H1 (cell line): ENCODE measurements at regions not wholly inside any gene's neighbourhood (a gene's known extent, or its start where the extent isn't known, plus 50 kb on each side); places are given as distances from the start of the nearest gene placed in this dataset.

Source experiments
- CTCF ChIA-PET: fragments of 300-600 bp; sonication (Branson Sonifier 250); formaldehyde crosslinking; loops from one replicate; lab custom pipeline; 2021; ENCODE audit not compliant: partially characterized antibody; lab: Charles Lee
- POLR2A ChIA-PET: fragments of 300-600 bp; sonication (Branson Sonifier 250); formaldehyde crosslinking; loops from one replicate; lab custom pipeline; 2021; ENCODE audit warnings: inconsistent platforms; ENCODE audit not compliant: partially characterized antibody; lab: Charles Lee
- DNase-seq, 2 experiments: peaks; one replicate each; pipeline versions ENCODE4 v3.0.0 to v3.0.0-alpha.2; 2010 to 2022; ENCODE audit warnings: low spot score in 2 of 2, low read depth in 1 of 2, mixed read lengths in 1 of 2
- FAIRE-seq: peaks from 2 replicates; lab custom pipeline; 2011; peaks lifted over from hg19 to GRCh38; lab: Jason Lieb, UNC
- H2AFZ ChIP-seq: 2 replicates; pipeline ENCODE4 v1.8.1; 2012; ENCODE audit warnings: low read length, inconsistent platforms
- H2AK5ac ChIP-seq: 2 replicates; pipeline ENCODE4 v1.6.1; 2013; ENCODE audit warnings: low read depth, low read length
- H2BK120ac ChIP-seq: replicated peaks from 2 replicates; pipeline ENCODE3; 2013; ENCODE audit warnings: low read depth, low read length, inconsistent platforms
- H2BK12ac ChIP-seq: 2 replicates; pipeline ENCODE4 v1.6.1; 2013; ENCODE audit warnings: low read depth, low read length
- H2BK15ac ChIP-seq: 2 replicates; pipeline ENCODE4 v1.6.1; 2013; ENCODE audit warnings: low read length
- H2BK20ac ChIP-seq: 2 replicates; pipeline ENCODE4 v1.6.1; 2013; ENCODE audit warnings: low read length
- H2BK5ac ChIP-seq: 2 replicates; pipeline ENCODE4 v1.6.1; 2013; ENCODE audit warnings: low read depth, low read length
- H3K14ac ChIP-seq: 2 replicates; pipeline ENCODE4 v1.6.1; 2013; ENCODE audit warnings: inconsistent platforms; ENCODE audit not compliant: insufficient read length
- H3K18ac ChIP-seq: 2 replicates; pipeline ENCODE4 v1.6.1; 2013; ENCODE audit warnings: low read length; ENCODE audit errors: extremely low read depth
- H3K23ac ChIP-seq: 2 replicates; pipeline ENCODE4 v1.6.1; 2013; ENCODE audit warnings: inconsistent platforms; ENCODE audit not compliant: insufficient read length
- H3K23me2 ChIP-seq: 2 replicates; pipeline ENCODE4 v1.6.1; 2013; ENCODE audit warnings: low read depth, low read length
- H3K27ac ChIP-seq: 2 replicates; pipeline ENCODE4 v1.6.1; 2011; ENCODE audit warnings: low read depth, low read length, inconsistent platforms
- H3K27me3 ChIP-seq, 4 experiments: replicated peaks in 1 of 4; 1 replicate in 1 of 4; 2 replicates in 3 of 4; pipeline versions ENCODE4 v1.6.1 to v1.8.1; 2011 to 2013; ENCODE audit warnings: low read length in 3 of 4, mild to moderate bottlenecking in 3 of 4, inconsistent platforms in 2 of 4, mixed read lengths in 2 of 4, moderate library complexity in 1 of 4; ENCODE audit not compliant: control insufficient read depth in 3 of 4, insufficient read depth in 3 of 4; ENCODE audit errors: extremely low read depth in 1 of 4
- H3K36me3 ChIP-seq, 4 experiments: 2 replicates each; pipeline versions ENCODE4 v1.6.1 to v1.8.1; 2011 to 2013; ENCODE audit warnings: mild to moderate bottlenecking in 4 of 4, low read length in 3 of 4, moderate library complexity in 2 of 4, control low read depth in 1 of 4, inconsistent platforms in 1 of 4; ENCODE audit not compliant: insufficient read depth in 4 of 4, control insufficient read depth in 2 of 4
- H3K4ac ChIP-seq: replicated peaks from 2 replicates; pipeline ENCODE3; 2013; ENCODE audit warnings: low read length, low read depth, mixed read lengths, inconsistent platforms; ENCODE audit not compliant: insufficient read length
- H3K4me1 ChIP-seq, 4 experiments: replicated peaks in 1 of 4; 1 replicate in 1 of 4; 2 replicates in 3 of 4; pipeline versions ENCODE4 v1.6.1 to v1.8.1; 2011 to 2013; ENCODE audit warnings: low read length in 3 of 4, inconsistent platforms in 2 of 4, mixed read lengths in 1 of 4; ENCODE audit not compliant: insufficient read depth in 4 of 4, control insufficient read depth in 3 of 4
- H3K4me2 ChIP-seq, 2 experiments: 2 replicates each; pipeline versions ENCODE4 v1.6.1 to v1.8.1; 2011 to 2013; ENCODE audit warnings: low read depth in 2 of 2, low read length in 2 of 2, control low read depth in 1 of 2, inconsistent platforms in 1 of 2, mild to moderate bottlenecking in 1 of 2; ENCODE audit not compliant: insufficient read depth in 1 of 2
- H3K4me3 ChIP-seq, 4 experiments: fragments of 200-600, 300-600 bp in 1 of 4; sonication (generic), shearing (Covaris generic), sonication (Bioruptor Twin) in 1 of 4; 2 replicates each; pipeline versions ENCODE4 v1.5.1 to v1.8.1; 2011 to 2016; ENCODE audit warnings: low read length in 4 of 4, low read depth in 3 of 4, control low read depth in 2 of 4, inconsistent platforms in 2 of 4, mild to moderate bottlenecking in 2 of 4, mixed read lengths in 1 of 4, moderate library complexity in 1 of 4; ENCODE audit not compliant: insufficient read depth in 2 of 4; ENCODE audit errors: extremely low read depth in 1 of 4
- H3K56ac ChIP-seq: replicated peaks from 2 replicates; pipeline ENCODE3; 2013; ENCODE audit warnings: low read depth, mild to moderate bottlenecking, mixed read lengths, low read length, inconsistent platforms; ENCODE audit not compliant: insufficient read length
- H3K79me1 ChIP-seq: 2 replicates; pipeline ENCODE4 v1.6.1; 2013; ENCODE audit warnings: low read depth, low read length, control low read depth
- H3K79me2 ChIP-seq, 2 experiments: 2 replicates each; pipeline versions ENCODE4 v1.6.1 to v1.8.1; 2012 to 2013; ENCODE audit warnings: low read length in 2 of 2, mild to moderate bottlenecking in 2 of 2, inconsistent platforms in 1 of 2; ENCODE audit not compliant: insufficient read depth in 2 of 2, control insufficient read depth in 1 of 2
- H3K9ac ChIP-seq, 4 experiments: replicated peaks in 1 of 4; 1 replicate in 1 of 4; 2 replicates in 3 of 4; pipeline versions ENCODE4 v1.6.1 to v1.8.1; 2011 to 2013; ENCODE audit warnings: low read depth in 3 of 4, low read length in 3 of 4, control low read depth in 2 of 4, mild to moderate bottlenecking in 2 of 4, moderate library complexity in 2 of 4, inconsistent platforms in 1 of 4; ENCODE audit errors: extremely low read depth in 1 of 4
- H3K9me3 ChIP-seq, 2 experiments: 2 replicates each; pipeline versions ENCODE4 v1.6.1 to v1.8.1; 2012 to 2013; ENCODE audit warnings: mild to moderate bottlenecking in 2 of 2, moderate library complexity in 2 of 2, control low read depth in 1 of 2, inconsistent platforms in 1 of 2, low read depth in 1 of 2, low read length in 1 of 2, mixed read lengths in 1 of 2; ENCODE audit not compliant: insufficient read depth in 2 of 2
- H4K20me1 ChIP-seq, 2 experiments: replicated peaks in 1 of 2; 2 replicates each; pipeline versions ENCODE3 to v1.8.1; 2011 to 2013; ENCODE audit warnings: inconsistent platforms in 2 of 2, low read length in 2 of 2, mild to moderate bottlenecking in 1 of 2; ENCODE audit not compliant: insufficient read depth in 2 of 2, control insufficient read depth in 1 of 2
- H4K5ac ChIP-seq: 2 replicates; pipeline ENCODE4 v1.6.1; 2013; ENCODE audit warnings: low read length, low read depth, mixed read lengths, inconsistent platforms; ENCODE audit not compliant: insufficient read length
- H4K8ac ChIP-seq: 2 replicates; pipeline ENCODE4 v1.8.0; 2013; ENCODE audit warnings: mild to moderate bottlenecking, moderate library complexity, low read length, inconsistent platforms; ENCODE audit not compliant: insufficient read depth; ENCODE audit errors: extremely low read depth
- H4K91ac ChIP-seq: replicated peaks from 2 replicates; pipeline ENCODE3; 2013; ENCODE audit warnings: low read length, mixed read lengths, inconsistent platforms; ENCODE audit not compliant: insufficient read length
- CBX5 ChIP-seq: fragments of 300-800, 300-1000 bp; sonication (generic); IDR thresholded peaks from 2 replicates; pipeline ENCODE4 v1.7.1; 2016; ENCODE audit warnings: antibody characterized with exemption, low read length, low read depth
- CBX8 ChIP-seq: fragments of 300-800, 300-1000 bp; sonication (generic); IDR thresholded peaks from 2 replicates; pipeline ENCODE4 v1.7.1; 2016; ENCODE audit warnings: low read depth, low read length, borderline replicate concordance
- CEBPB ChIP-seq: IDR thresholded peaks from 2 replicates; pipeline ENCODE4 v1.6.1; 2012; ENCODE audit warnings: low read depth, low read length
- CREB1 ChIP-seq: IDR thresholded peaks from 2 replicates; pipeline ENCODE4 v1.6.1; 2012; ENCODE audit warnings: inconsistent platforms
- JUND ChIP-seq: IDR thresholded peaks from 2 replicates; pipeline ENCODE4 v1.6.1; 2011; ENCODE audit warnings: mild to moderate bottlenecking, improper control_type of control experiment, low read length
- KDM4A ChIP-seq: IDR thresholded peaks from one replicate; pipeline ENCODE4 v1.7.1; 2012; ENCODE audit warnings: low read depth, mild to moderate bottlenecking, moderate library complexity, low read length, inconsistent platforms; ENCODE audit not compliant: severe bottlenecking
- PHF8 ChIP-seq: fragments of 200-600 bp; sonication (generic); conservative IDR thresholded peaks from 2 replicates; pipeline ENCODE4 v1.7.1; 2012; ENCODE audit warnings: low read depth, mild to moderate bottlenecking, inconsistent platforms, low read length, moderate library complexity
- RAD21 ChIP-seq, 2 experiments: IDR thresholded peaks in 1 of 2; conservative IDR thresholded peaks in 1 of 2; 2 replicates each; pipeline ENCODE4 v1.6.1; 2011; ENCODE audit warnings: low read depth in 2 of 2, low read length in 2 of 2, improper control_type of control experiment in 1 of 2, inconsistent platforms in 1 of 2, mild to moderate bottlenecking in 1 of 2, moderate library complexity in 1 of 2
- RNF2 ChIP-seq: fragments of 200-900, 300-1000 bp; sonication (generic); IDR thresholded peaks from 2 replicates; pipeline ENCODE4 v1.7.1; 2016; ENCODE audit warnings: borderline replicate concordance, low read depth, mild to moderate bottlenecking, antibody characterized with exemption, low read length; ENCODE audit not compliant: poor library complexity, severe bottlenecking; ENCODE audit errors: missing control alignments
- SP2 ChIP-seq: IDR thresholded peaks from 2 replicates; pipeline ENCODE4 v1.6.1; 2012; ENCODE audit warnings: mild to moderate bottlenecking, low read length, inconsistent platforms
- YY1 ChIP-seq: IDR thresholded peaks from 2 replicates; pipeline ENCODE4 v1.6.1; 2011; ENCODE audit warnings: low read depth, mild to moderate bottlenecking, low read length
- WGBS, 2 experiments: shearing (Covaris generic) in 1 of 2; methylation state at CpG; one replicate each; pipeline versions ENCODE4 v1.1.6 to v1.1.7; 2013 to 2015; ENCODE audit warnings: low lambda C conversion rate in 2 of 2, mixed read lengths in 2 of 2, inconsistent platforms in 1 of 2, low coverage in 1 of 2, missing lambda C conversion rate in 1 of 2; ENCODE audit not compliant: insufficient replicate concordance in 2 of 2, insufficient coverage in 1 of 2, insufficient read length in 1 of 2; ENCODE audit errors: extremely low coverage in 1 of 2, missing lambda C conversion rate in 1 of 2; 5-methylcytosine and 5-hydroxymethylcytosine counted together
- TF ChIP-seq, protein P1 (sequence below): IDR thresholded peaks from 2 replicates; pipeline ENCODE4 v1.6.1; 2012; ENCODE audit warnings: low read length, inconsistent platforms

DNA sequence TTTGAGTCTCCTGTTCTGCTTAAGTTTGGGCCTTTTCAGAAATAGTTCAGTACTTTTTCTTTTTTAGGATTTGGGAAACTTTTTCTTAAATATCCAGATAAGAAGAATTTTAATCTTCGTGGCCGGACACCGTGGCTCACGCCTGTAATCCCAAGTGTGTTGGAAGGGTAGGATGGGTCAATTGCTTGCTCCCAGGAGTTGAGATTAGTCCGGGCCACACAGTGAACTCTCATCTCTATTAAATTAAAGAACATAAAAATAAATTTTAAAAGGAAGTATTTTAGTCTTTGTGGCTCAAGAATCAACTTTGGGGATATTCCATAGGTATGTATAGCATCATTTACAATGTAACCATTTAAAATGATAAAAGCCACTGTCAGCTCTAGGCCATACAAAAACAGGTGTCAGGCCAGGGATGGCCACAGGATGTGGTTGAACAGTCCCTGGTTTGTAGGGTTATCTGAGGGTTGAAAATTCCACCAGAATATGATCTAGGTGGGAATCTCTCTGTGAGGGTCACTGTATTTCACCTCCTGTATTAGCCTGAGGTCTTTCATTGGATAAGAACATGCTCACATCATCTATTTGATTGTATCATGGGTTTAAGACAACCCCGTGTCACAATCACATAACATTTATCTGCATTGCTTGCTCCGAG lies 115.6 kb downstream of the GGTLC2 start:
- no peak overlapping the region for H4K5ac ChIP-seq
- no peak overlapping the region for H2BK120ac ChIP-seq
- no peak overlapping the region for H3K27ac ChIP-seq
- no peaks in the 10 kb centered on the region for H3K4me1 ChIP-seq
- no peak overlapping the region for H2AK5ac ChIP-seq
- no peak overlapping the region for H2BK15ac ChIP-seq
- FAIRE-seq: no peak
- H4K91ac ChIP-seq: no peak overlapping the region
- H4K20me1 ChIP-seq: no peaks in the 10 kb centered on the region
- CTCF ChIA-PET: no interaction called here
- no peak for DNase-seq
- H3K4me2 ChIP-seq: no peak overlapping the region
- H3K18ac ChIP-seq: no peak overlapping the region
- no peak overlapping the region for H4K8ac ChIP-seq
- no peak overlapping the region for H2BK20ac ChIP-seq
- no peak overlapping the region for H3K14ac ChIP-seq
- no peaks in the 10 kb centered on the region for H3K23me2 ChIP-seq
- H3K4me3 ChIP-seq: no peak overlapping the region
- H3K23ac ChIP-seq: no peak overlapping the region
- peaks cover 6 to 27% (median 20%) of the 10 kb centered on the region in 4 experiments for H3K27me3 ChIP-seq
- H2BK5ac ChIP-seq: no peak overlapping the region
- POLR2A ChIA-PET: no interaction called here
- H3K9ac ChIP-seq: no peak overlapping the region
- H2BK12ac ChIP-seq: no peak overlapping the region
- no peaks in the 10 kb centered on the region for H3K36me3 ChIP-seq
- H3K4ac ChIP-seq: no peak overlapping the region
- H3K56ac ChIP-seq: no peak overlapping the region
- no peaks in the 10 kb centered on the region for H3K79me1 ChIP-seq
- no peaks in the 10 kb centered on the region for H3K79me2 ChIP-seq
- H3K9me3 ChIP-seq: peaks cover 21 to 47% of the 10 kb centered on the region in 2 experiments
- H2AFZ ChIP-seq: no peak overlapping the region
- 89% methylated on average over 7 of the region's 7 CpGs; no CpG with 5 or more reads in 1 of the 2 experiments for WGBS, 2 experiments
- TF ChIP-seq, protein P1, sequence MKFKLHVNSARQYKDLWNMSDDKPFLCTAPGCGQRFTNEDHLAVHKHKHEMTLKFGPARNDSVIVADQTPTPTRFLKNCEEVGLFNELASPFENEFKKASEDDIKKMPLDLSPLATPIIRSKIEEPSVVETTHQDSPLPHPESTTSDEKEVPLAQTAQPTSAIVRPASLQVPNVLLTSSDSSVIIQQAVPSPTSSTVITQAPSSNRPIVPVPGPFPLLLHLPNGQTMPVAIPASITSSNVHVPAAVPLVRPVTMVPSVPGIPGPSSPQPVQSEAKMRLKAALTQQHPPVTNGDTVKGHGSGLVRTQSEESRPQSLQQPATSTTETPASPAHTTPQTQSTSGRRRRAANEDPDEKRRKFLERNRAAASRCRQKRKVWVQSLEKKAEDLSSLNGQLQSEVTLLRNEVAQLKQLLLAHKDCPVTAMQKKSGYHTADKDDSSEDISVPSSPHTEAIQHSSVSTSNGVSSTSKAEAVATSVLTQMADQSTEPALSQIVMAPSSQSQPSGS: no peak
- TF ChIP-seq CBX5 (no peak), RNF2 (no peak), PHF8 (no peak), CBX8 (no peak), KDM4A (no peak), RAD21 (IDR thresholded peaks at IDR 0.05 in 1 of 2, conservative IDR thresholded peaks at IDR 0.05 in 1 of 2; ENCODE audit: low read depth in 2 of 2, low read length in 2 of 2) (no peak), SP2 (no peak), CEBPB (no peak), JUND (no peak), YY1 (no peak), CREB1 (no peak)
